B cell (primary cell): ENCODE measurements at regions not wholly inside any gene's neighbourhood (a gene's known extent, or its start where the extent isn't known, plus 50 kb on each side); places are given as distances from the start of the nearest gene placed in this dataset.

ENCODE experiments used
- ATAC-seq: fragments of 200-7000 bp; cut with Tn5 transposase; one replicate; pipeline ENCODE4 v1.10.0; 2021; ENCODE audit warnings: low read depth, mild to moderate bottlenecking, moderate number of reproducible peaks, moderate library complexity
- CTCF ChIA-PET: fragments of 350-600 bp; sonication (Branson Sonifier 250); formaldehyde crosslinking; loops from one replicate; lab custom pipeline; 2021; ENCODE audit warnings: antibody characterized with exemption, inconsistent platforms; lab: Charles Lee
- POLR2A ChIA-PET: fragments of 350-600 bp; sonication (Branson Sonifier 250); formaldehyde crosslinking; loops from one replicate; lab custom pipeline; 2021; ENCODE audit warnings: antibody characterized with exemption; lab: Charles Lee
- DNase-seq: peaks from one replicate; pipeline ENCODE4 v3.0.0; 2013
- H2AFZ ChIP-seq: 2 replicates; pipeline ENCODE4 v1.6.1; 2012; ENCODE audit warnings: mild to moderate bottlenecking, low read depth, low read length; ENCODE audit not compliant: insufficient read depth, poor library complexity, severe bottlenecking
- H3K27ac ChIP-seq, 2 donors: 1 replicate in 1 of 2; 2 replicates in 1 of 2; pipeline ENCODE4 v1.5.1; 2012 to 2013; ENCODE audit warnings: low read length in 2 of 2, mild to moderate bottlenecking in 2 of 2, moderate library complexity in 1 of 2
- H3K27me3 ChIP-seq, 4 experiments: fragments of 200-600 bp in 1 of 4; sonication (generic) in 1 of 4; replicated peaks in 1 of 4; 1 replicate in 2 of 4; 2 replicates in 2 of 4; pipeline versions ENCODE4 v1.6.1 to v1.7.0; 2013 to 2016; ENCODE audit warnings: low read length in 3 of 4, mild to moderate bottlenecking in 2 of 4, mixed read lengths in 1 of 4, moderate library complexity in 1 of 4; ENCODE audit not compliant: insufficient read depth in 4 of 4, control insufficient read depth in 3 of 4; ENCODE audit errors: control extremely low read depth in 1 of 4
- H3K36me3 ChIP-seq, 2 experiments: replicated peaks in 1 of 2; 1 replicate in 1 of 2; 2 replicates in 1 of 2; pipeline versions ENCODE4 v1.6.1 to v1.7.1; 2013; ENCODE audit warnings: low read length in 1 of 2; ENCODE audit not compliant: insufficient read depth in 2 of 2, control insufficient read depth in 1 of 2; ENCODE audit errors: control extremely low read depth in 1 of 2, extremely low read depth in 1 of 2
- H3K4me1 ChIP-seq, 2 donors: fragments of 200-600 bp in 1 of 2; sonication (generic) in 1 of 2; 1 replicate in 1 of 2; 2 replicates in 1 of 2; pipeline versions ENCODE4 v1.5.1 to v1.6.1; 2013 to 2017; ENCODE audit warnings: low read length in 2 of 2; ENCODE audit not compliant: control insufficient read depth in 2 of 2, insufficient read depth in 2 of 2
- H3K4me2 ChIP-seq: replicated peaks from 2 replicates; pipeline ENCODE3; 2012; ENCODE audit warnings: mild to moderate bottlenecking, low read depth, low read length; ENCODE audit not compliant: poor library complexity, severe bottlenecking
- H3K4me3 ChIP-seq, 5 experiments: fragments of 200-600 bp in 1 of 5; sonication (generic) in 1 of 5; 1 replicate in 3 of 5; 2 replicates in 2 of 5; pipeline versions ENCODE4 v1.5.1 to v1.7.0; 2011 to 2016; ENCODE audit warnings: low read length in 4 of 5, mild to moderate bottlenecking in 4 of 5, low read depth in 2 of 5, control low read depth in 1 of 5, moderate library complexity in 1 of 5; ENCODE audit not compliant: insufficient read depth in 1 of 5; ENCODE audit errors: control extremely low read depth in 1 of 5, extremely low read depth in 1 of 5
- H3K79me2 ChIP-seq: fragments of 200-600 bp; sonication (generic); one replicate; pipeline ENCODE4 v1.6.0; 2016; ENCODE audit warnings: low read length; ENCODE audit not compliant: control insufficient read depth, insufficient read depth
- H3K9ac ChIP-seq: fragments of 200-600 bp; sonication (generic); 2 replicates; pipeline ENCODE4 v1.6.1; 2017; ENCODE audit warnings: mild to moderate bottlenecking, low read length, moderate library complexity
- H3K9me3 ChIP-seq, 3 donors: one replicate each; pipeline versions ENCODE4 v1.6.1 to v1.7.1; 2013; ENCODE audit warnings: low read length in 2 of 3; ENCODE audit not compliant: control insufficient read depth in 2 of 3, insufficient read depth in 1 of 3; ENCODE audit errors: control extremely low read depth in 1 of 3
- H4K20me1 ChIP-seq: 2 replicates; pipeline ENCODE4 v1.6.0; 2012; ENCODE audit warnings: mild to moderate bottlenecking, low read length; ENCODE audit not compliant: insufficient read depth, control insufficient read depth, poor library complexity, severe bottlenecking
- H3K27ac Mint-ChIP-seq: one replicate; pipeline ENCODE4 v1.8.0; 2021; ENCODE audit warnings: mixed read lengths
- H3K27me3 Mint-ChIP-seq: one replicate; pipeline ENCODE4 v1.8.0; 2021; ENCODE audit warnings: mixed read lengths
- H3K4me1 Mint-ChIP-seq: one replicate; pipeline ENCODE4 v1.8.0; 2021; ENCODE audit warnings: mixed read lengths
- H3K4me3 Mint-ChIP-seq: one replicate; pipeline ENCODE4 v1.8.0; 2021; ENCODE audit warnings: mixed read lengths
- H3K9me3 Mint-ChIP-seq: one replicate; pipeline ENCODE4 v1.8.0; 2022; ENCODE audit warnings: mixed read lengths; ENCODE audit not compliant: insufficient read depth
- CTCF ChIP-seq: fragments of 200-600 bp; IDR thresholded peaks from one replicate; pipeline ENCODE4 v1.8.0; 2022; ENCODE audit warnings: antibody characterized with exemption, mild to moderate bottlenecking
- EZH2 ChIP-seq: IDR thresholded peaks from 2 replicates; pipeline ENCODE4 v1.6.1; 2012; ENCODE audit warnings: borderline replicate concordance, low read depth, mild to moderate bottlenecking, moderate library complexity, low read length; ENCODE audit not compliant: insufficient read depth, poor library complexity, severe bottlenecking
- WGBS: methylation state at CpG from one replicate; pipeline ENCODE4 v1.1.5; 2013; ENCODE audit warnings: missing lambda C conversion rate; ENCODE audit not compliant: insufficient coverage; 5-methylcytosine and 5-hydroxymethylcytosine counted together
- intact Hi-C: fragments of 100-400 bp; cut with micrococcal nuclease; formaldehyde crosslinking; loops from one replicate; pipeline ENCODE4 v1.10.0; 2022

GRCh38 chr5:174418809-174419539 lies 305.4 kb upstream of the MSX2 start:
- Mint-ChIP-seq H3K4me1 (peaks cover 8% of the 10 kb centered on the region), H3K4me3 (no peak overlapping the region), H3K9me3 (peaks cover 3% of the 10 kb centered on the region), H3K27me3 (peaks cover 23% of the 10 kb centered on the region), H3K27ac (no peak overlapping the region)
- Histone ChIP-seq H3K27ac (no peak overlapping the region), H3K9ac (no peak overlapping the region), H2AFZ (peak overlapping the region; percentile 39), H4K20me1 (no peaks in the 10 kb centered on the region), H3K4me3 (no peak overlapping the region), H3K27me3 (peaks cover 0 to 5% (median 0%) of the 10 kb centered on the region in 4 experiments), H3K4me1 (peaks cover 3 to 4% of the 10 kb centered on the region in 2 donors), H3K79me2 (no peaks in the 10 kb centered on the region), H3K9me3 (peaks cover 0 to 6% (median 0%) of the 10 kb centered on the region in 3 donors), H3K4me2 (no peak overlapping the region), H3K36me3 (no peaks in the 10 kb centered on the region)
- no peak for DNase-seq
- WGBS, result 7% methylated on average over 17 of the region's 18 CpGs
- CTCF ChIA-PET, result interaction anchor here (1.3 kb wide), 1 partner anchor 12 kb away, joined by 4 read pairs; no protein-coding TSS in a partner anchor
- TF ChIP-seq CTCF (no peak), EZH2 (no peak)
- no peak for ATAC-seq
- POLR2A ChIA-PET, result no interaction called here
- intact Hi-C loops, result no loop called here

GRCh38 chr5:174419540-174420132 lies 304.7 kb upstream of the MSX2 start:
- Histone ChIP-seq H3K4me1 (peaks cover 3 to 4% of the 10 kb centered on the region in 2 donors), H3K9ac (no peak overlapping the region), H3K36me3 (no peaks in the 10 kb centered on the region), H3K27me3 (peaks cover 0 to 5% (median 0%) of the 10 kb centered on the region in 4 experiments), H3K4me2 (no peak overlapping the region), H3K9me3 (peaks cover 0 to 6% (median 0%) of the 10 kb centered on the region in 3 donors), H3K27ac (no peak overlapping the region), H2AFZ (peak overlapping the region; percentile 39), H4K20me1 (no peaks in the 10 kb centered on the region), H3K79me2 (no peaks in the 10 kb centered on the region), H3K4me3 (no peak overlapping the region)
- peak; percentile 37 for DNase-seq
- Mint-ChIP-seq H3K4me1 (peaks cover 8% of the 10 kb centered on the region), H3K27ac (no peak overlapping the region), H3K9me3 (peaks cover 3% of the 10 kb centered on the region), H3K27me3 (peaks cover 20% of the 10 kb centered on the region), H3K4me3 (no peak overlapping the region)
- intact Hi-C loops, result no loop called here
- TF ChIP-seq EZH2 (no peak), CTCF (peak; percentile 55)
- POLR2A ChIA-PET, result no interaction called here
- no peak for ATAC-seq
- CTCF ChIA-PET, result interaction anchor here (1.3 kb wide), 1 partner anchor 11 kb away, joined by 4 read pairs; no protein-coding TSS in a partner anchor
- 18% methylated on average over 15 of the region's 17 CpGs for WGBS
